SK-N-SH (cell line): ENCODE measurements at regions not wholly inside any gene's neighbourhood (a gene's known extent, or its start where the extent isn't known, plus 50 kb on each side); places are given as distances from the start of the nearest gene placed in this dataset.

Experiments
- CTCF ChIA-PET: fragments of 300-600, 350-600 bp; formaldehyde crosslinking; extraction: SDS; loops from one replicate; lab custom pipeline; 2021; lab: Yijun Ruan, JAX
- POLR2A ChIA-PET: fragments of 350-600 bp; sonication (Branson Sonifier 250); formaldehyde crosslinking; extraction: SDS; loops from one replicate; lab custom pipeline; 2020; ENCODE audit warnings: antibody characterized with exemption, inconsistent platforms; lab: Yijun Ruan, JAX
- DNase-seq: peaks from one replicate; pipeline ENCODE4 v3.0.0; 2012
- H2AFZ ChIP-seq: fragments of 200-600 bp; sonication (generic); 2 replicates; pipeline ENCODE4 v1.8.1; 2016; ENCODE audit warnings: antibody characterized with exemption, mild to moderate bottlenecking, low read depth
- H3F3A ChIP-seq: fragments of 200-600 bp; sonication (generic); replicated peaks from 2 replicates; pipeline ENCODE3; 2016; ENCODE audit warnings: antibody characterized with exemption, mild to moderate bottlenecking; ENCODE audit not compliant: insufficient read depth
- H3K27ac ChIP-seq, 2 experiments: fragments of 200-500 bp in 1 of 2; fragments of 200-600 bp in 1 of 2; sonication (Bioruptor generic) in 1 of 2; sonication (generic), shearing (Covaris generic) in 1 of 2; 2 replicates each; pipeline versions ENCODE4 v1.5.1 to v1.6.1; 2014 to 2016; ENCODE audit warnings: low read depth in 2 of 2, inconsistent platforms in 1 of 2, low read length in 1 of 2, mild to moderate bottlenecking in 1 of 2, mixed read lengths in 1 of 2
- H3K27me3 ChIP-seq: fragments of 200-600 bp; sonication (generic), shearing (Covaris generic); 2 replicates; pipeline ENCODE4 v1.6.1; 2016; ENCODE audit warnings: mixed run types; ENCODE audit not compliant: insufficient read depth
- H3K36me3 ChIP-seq, 2 experiments: fragments of 200-500 bp in 1 of 2; fragments of 200-600 bp in 1 of 2; sonication (Bioruptor generic) in 1 of 2; sonication (generic) in 1 of 2; replicated peaks in 1 of 2; 2 replicates each; pipeline versions ENCODE3 to v1.5.1; 2014 to 2016; ENCODE audit warnings: low read length in 1 of 2, mild to moderate bottlenecking in 1 of 2; ENCODE audit not compliant: insufficient read depth in 2 of 2, control insufficient read depth in 1 of 2
- H3K4me1 ChIP-seq, 2 experiments: fragments of 200-500 bp in 1 of 2; fragments of 200-600 bp in 1 of 2; sonication (Bioruptor generic) in 1 of 2; sonication (generic), shearing (Covaris generic) in 1 of 2; 2 replicates each; pipeline versions ENCODE4 v1.5.1 to v1.6.1; 2014 to 2016; ENCODE audit warnings: low read depth in 1 of 2, low read length in 1 of 2, mixed run types in 1 of 2; ENCODE audit not compliant: insufficient read depth in 2 of 2, control insufficient read depth in 1 of 2
- H3K4me2 ChIP-seq: fragments of 200-600 bp; sonication (generic), shearing (Covaris generic); 2 replicates; pipeline ENCODE4 v1.6.1; 2017; ENCODE audit warnings: mixed run types
- H3K4me3 ChIP-seq, 2 experiments: fragments of 200-500 bp in 1 of 2; fragments of 200-600 bp in 1 of 2; sonication (Bioruptor generic) in 1 of 2; sonication (generic), shearing (Covaris generic) in 1 of 2; 2 replicates each; pipeline versions ENCODE4 v1.5.1 to v1.8.1; 2014 to 2016; ENCODE audit warnings: low read depth in 2 of 2, inconsistent platforms in 1 of 2, low read length in 1 of 2, mild to moderate bottlenecking in 1 of 2, mixed read lengths in 1 of 2, moderate library complexity in 1 of 2
- H3K79me2 ChIP-seq: fragments of 200-600 bp; sonication (generic); 2 replicates; pipeline ENCODE4 v1.8.1; 2017; ENCODE audit warnings: mild to moderate bottlenecking; ENCODE audit not compliant: insufficient read depth
- H3K9ac ChIP-seq: fragments of 200-600 bp; sonication (generic); 2 replicates; pipeline ENCODE4 v1.6.1; 2017; ENCODE audit warnings: mixed run types
- H3K9me2 ChIP-seq: fragments of 200-600 bp; sonication (generic); 2 replicates; pipeline ENCODE4 v1.6.1; 2017; ENCODE audit warnings: mixed run types
- H3K9me3 ChIP-seq: fragments of 200-600 bp; sonication (generic); 2 replicates; pipeline ENCODE4 v1.6.1; 2017; ENCODE audit warnings: mixed run types, mild to moderate bottlenecking, moderate library complexity
- H4K20me1 ChIP-seq: fragments of 200-600 bp; sonication (generic); 2 replicates; pipeline ENCODE4 v1.6.1; 2017; ENCODE audit warnings: mild to moderate bottlenecking, mixed run types; ENCODE audit not compliant: insufficient read depth
- ELF1 ChIP-seq: IDR thresholded peaks from 2 replicates; pipeline ENCODE4 v1.4.0; 2012
- EZH2phosphoT487 ChIP-seq: fragments of 200-600 bp; sonication (generic); IDR thresholded peaks from 2 replicates; pipeline ENCODE4 v1.6.1; 2017; ENCODE audit warnings: low read depth, mixed run types, mild to moderate bottlenecking, antibody characterized with exemption, moderate library complexity, borderline replicate concordance
- GATA2 ChIP-seq: sonication (generic); formaldehyde crosslinking; IDR thresholded peaks from 2 replicates; pipeline ENCODE4 v1.5.0; 2020; ENCODE audit warnings: mild to moderate bottlenecking, missing genetic modification reagents
- MEF2A ChIP-seq: IDR thresholded peaks from 2 replicates; pipeline ENCODE4 v1.4.0; 2012; ENCODE audit warnings: low read depth, borderline replicate concordance
- NFIC ChIP-seq: IDR thresholded peaks from 2 replicates; pipeline ENCODE4 v1.4.0; 2012; ENCODE audit warnings: borderline replicate concordance
- NRF1 ChIP-seq: IDR thresholded peaks from 2 replicates; pipeline ENCODE4 v1.6.1; 2012; ENCODE audit warnings: low read depth, mild to moderate bottlenecking, low read length
- RFX5 ChIP-seq: IDR thresholded peaks from 2 replicates; pipeline ENCODE4 v1.6.1; 2012; ENCODE audit warnings: mild to moderate bottlenecking, improper control_type of control experiment, low read length
- USF2 ChIP-seq: fragments of 150-350 bp; IDR thresholded peaks from 2 replicates; pipeline ENCODE4 v1.6.1; 2017; ENCODE audit warnings: antibody characterized with exemption, low read length, low read depth, borderline replicate concordance
- YY1 ChIP-seq: IDR thresholded peaks from 2 replicates; pipeline ENCODE4 v1.4.0; 2012; ENCODE audit warnings: low read depth, mild to moderate bottlenecking
- WGBS: methylation state at CpG from one replicate; pipeline ENCODE4 v1.1.6; 2017; ENCODE audit warnings: low lambda C conversion rate; 5-methylcytosine and 5-hydroxymethylcytosine counted together

GRCh38 chr9:109639674-109640579, 140.1 kb upstream of the PALM2AKAP2 start:
- Histone ChIP-seq H3K4me3 (peak overlapping the region; percentile 50 to 67), H3K27me3 (peaks cover 58% of the 10 kb centered on the region; the same call in 1 of the 2 replicates), H3K79me2 (no peaks in the 10 kb centered on the region), H3K9me3 (no peaks in the 10 kb centered on the region), H3K4me1 (no peaks in the 10 kb centered on the region; a peak in 1 of 4 replicates), H3K27ac (no peak overlapping the region), H3K36me3 (no peaks in the 10 kb centered on the region), H4K20me1 (no peaks in the 10 kb centered on the region), H3K4me2 (peak overlapping the region; percentile 96), H2AFZ (peak overlapping the region; percentile 74), H3F3A (no peaks in the 10 kb centered on the region), H3K9me2 (no peaks in the 10 kb centered on the region), H3K9ac (peak overlapping the region; percentile 41; the same call in 1 of the 2 replicates)
- 5% methylated on average over 25 of the region's 43 CpGs for WGBS
- no peak for DNase-seq
- CTCF ChIA-PET, result interaction anchor here (1.0 to 1.6 kb wide), 3 partner anchors 10 to 65 kb away, joined by 3 to 4 read pairs (median 3); no protein-coding TSS in a partner anchor
- TF ChIP-seq EZH2phosphoT487 (peak; percentile 78; the same call in 1 of the 2 replicates), MEF2A (no peak), USF2 (no peak), ELF1 (no peak), GATA2 (CRISPR knock-in tag) (no peak)
- POLR2A ChIA-PET, result no interaction called here

- no peak for TF ChIP-seq GATA2 (CRISPR knock-in tag)
- no peak for TF ChIP-seq NRF1
- no peak for TF ChIP-seq YY1
- TF ChIP-seq RFX5, result no peak
- no peak for TF ChIP-seq NFIC
- Histone ChIP-seq H3K9ac (peak overlapping the region; percentile 41; the same call in 1 of the 2 replicates), H3F3A (no peaks in the 10 kb centered on the region), H3K79me2 (no peaks in the 10 kb centered on the region), H3K27me3 (peaks cover 58% of the 10 kb centered on the region; the same call in 1 of the 2 replicates), H3K9me2 (no peaks in the 10 kb centered on the region), H4K20me1 (no peaks in the 10 kb centered on the region), H3K9me3 (no peaks in the 10 kb centered on the region), H2AFZ (peak overlapping the region; percentile 74; the same call in 1 of the 2 replicates), H3K27ac (no peak overlapping the region), H3K4me3 (peak overlapping the region; percentile 50 to 67), H3K36me3 (no peaks in the 10 kb centered on the region), H3K4me1 (no peaks in the 10 kb centered on the region; a peak in 1 of 4 replicates), H3K4me2 (peak overlapping the region; percentile 96)
- WGBS, result 2% methylated on average over 18 of the region's 59 CpGs
- DNase-seq, result peak; percentile 65
- ChIA-PET CTCF (interaction anchor here (0.6 to 1.0 kb wide), 2 partner anchors 18 to 244 kb away, joined by 3 to 4 read pairs; no protein-coding TSS in a partner anchor), POLR2A (no interaction called here)
These were observed 139.2 kb upstream of the PALM2AKAP2 start for GRCh38 chr9:109640580-109641371.
